T-helper 1 cell (primary cell): ENCODE measurements at regions not wholly inside any gene's neighbourhood (a gene's known extent, or its start where the extent isn't known, plus 50 kb on each side); places are given as distances from the start of the nearest gene placed in this dataset.

Experiments
- DNase-seq, 5 donors: peaks; one replicate each; pipeline ENCODE4 v3.0.0-alpha.2; 2012 to 2020

GRCh38 chr5:172588380-172588779 is 52.7 kb upstream of the NEURL1B start:
- no peak for DNase-seq

GRCh38 chr5:172587061-172587405 is 54.0 kb upstream of the NEURL1B start:
- no peak for DNase-seq

GRCh38 chr5:172586125-172587060 is 54.7 kb upstream of the NEURL1B start:
- DNase-seq, result no peak

- DNase-seq, result no peak
Measured at GRCh38 chr5:172585114-172585513, 55.9 kb upstream of the NEURL1B start.

GRCh38 chr5:172584638-172585037 is 56.4 kb upstream of the NEURL1B start:
- DNase-seq, result no peak

GRCh38 chr5:172583931-172584511 is 57.0 kb upstream of the NEURL1B start:
- DNase-seq, result no peak

- DNase-seq, result no peak
Measured at GRCh38 chr5:172582940-172583339, 58.1 kb upstream of the NEURL1B start.

- no peak for DNase-seq
Measured at GRCh38 chr5:172581315-172581714, 59.7 kb upstream of the NEURL1B start.

- DNase-seq, result no peak
Measured at GRCh38 chr5:172579403-172579990, 61.6 kb upstream of the NEURL1B start.

- DNase-seq, result no peak
Measured at GRCh38 chr5:172577267-172577909, 63.7 kb upstream of the NEURL1B start.

GRCh38 chr5:172575816-172576545 is 65.1 kb upstream of the NEURL1B start:
- DNase-seq, result no peak

- DNase-seq, result no peak
Measured at GRCh38 chr5:172575416-172575815, 65.6 kb upstream of the NEURL1B start.

- DNase-seq, result no peak
Measured at GRCh38 chr5:172574871-172575223, 66.2 kb upstream of the NEURL1B start.

GRCh38 chr5:172573986-172574870 is 66.8 kb upstream of the NEURL1B start:
- DNase-seq, result no peak

- DNase-seq, result no peak
Measured at GRCh38 chr5:172573120-172573882, 67.8 kb upstream of the NEURL1B start.

GRCh38 chr5:172572440-172572839 is 68.6 kb upstream of the NEURL1B start:
- no peak for DNase-seq

GRCh38 chr5:172571892-172572291 is 69.2 kb upstream of the NEURL1B start:
- DNase-seq, result no peak

GRCh38 chr5:172571413-172571812 is 69.7 kb upstream of the NEURL1B start:
- no peak for DNase-seq

GRCh38 chr5:172570594-172571334 is 70.3 kb upstream of the NEURL1B start:
- DNase-seq, result no peak

- DNase-seq, result no peak
Measured at GRCh38 chr5:172569861-172570558, 71.1 kb upstream of the NEURL1B start.
